ENCODE measurements at regions not wholly inside any gene's neighbourhood (a gene's known extent, or its start where the extent isn't known, plus 50 kb on each side); places are given as distances from the start of the nearest gene placed in this dataset.

GRCh38 chr6:98212468-98212867 is 621.9 kb upstream of the POU3F2 start (continued):
- TF ChIP-seq NRF1 (IDR thresholded peaks at IDR 0.05; ENCODE audit: low read depth, low read length) (no peak), TCF12 (IDR thresholded peaks at IDR 0.05; ENCODE audit: low read depth, low read length) (no peak), CREB1 (IDR thresholded peaks at IDR 0.05) (no peak)

GRCh38 chr6:98215531-98215930 is 618.8 kb upstream of the POU3F2 start:
- Histone ChIP-seq H3K27me3 (replicated peaks in 1 of 4; ENCODE audit: control insufficient read depth in 3 of 4, extremely low read depth in 1 of 4, insufficient read depth in 3 of 4, low read length in 3 of 4) (no peaks in the 10 kb centered on the region), H3K4me3 (ENCODE audit: extremely low read depth in 1 of 4, insufficient read depth in 2 of 4, low read depth in 3 of 4, low read length in 4 of 4) (no peak overlapping the region), H3K23me2 (ENCODE audit: low read depth, low read length) (no peaks in the 10 kb centered on the region), H3K4ac (replicated peaks; ENCODE audit: insufficient read length, low read depth, low read length) (no peak overlapping the region), H3K23ac (ENCODE audit: insufficient read length) (no peak overlapping the region), H3K79me1 (ENCODE audit: low read depth, low read length) (no peaks in the 10 kb centered on the region), H3K27ac (ENCODE audit: low read depth, low read length) (no peak overlapping the region), H3K9ac (replicated peaks in 1 of 4; ENCODE audit: extremely low read depth in 1 of 4, low read depth in 3 of 4, low read length in 3 of 4) (no peak overlapping the region), H4K91ac (replicated peaks; ENCODE audit: insufficient read length, low read length) (no peak overlapping the region), H3K4me1 (replicated peaks in 1 of 4; ENCODE audit: control insufficient read depth in 3 of 4, insufficient read depth in 4 of 4, low read length in 3 of 4) (no peaks in the 10 kb centered on the region), H3K14ac (ENCODE audit: insufficient read length) (no peak overlapping the region), H2BK12ac (ENCODE audit: low read depth, low read length) (no peak overlapping the region), H2BK20ac (ENCODE audit: low read length) (no peak overlapping the region), H2BK120ac (replicated peaks; ENCODE audit: low read depth, low read length) (no peak overlapping the region), H3K4me2 (ENCODE audit: insufficient read depth in 1 of 2, low read depth in 2 of 2, low read length in 2 of 2) (no peak overlapping the region), H3K9me3 (ENCODE audit: insufficient read depth in 2 of 2, low read depth in 1 of 2, low read length in 1 of 2) (no peaks in the 10 kb centered on the region), H3K79me2 (ENCODE audit: control insufficient read depth in 1 of 2, insufficient read depth in 2 of 2, low read length in 2 of 2) (no peaks in the 10 kb centered on the region), H3K36me3 (ENCODE audit: control insufficient read depth in 2 of 4, insufficient read depth in 4 of 4, low read length in 3 of 4) (no peaks in the 10 kb centered on the region), H4K8ac (ENCODE audit: extremely low read depth, insufficient read depth, low read length) (no peak overlapping the region), H3K56ac (replicated peaks; ENCODE audit: insufficient read length, low read depth, low read length) (no peak overlapping the region), H3K18ac (ENCODE audit: extremely low read depth, low read length) (no peak overlapping the region), H4K5ac (ENCODE audit: insufficient read length, low read depth, low read length) (no peak overlapping the region), H2AFZ (ENCODE audit: low read length) (no peak overlapping the region), H2BK5ac (ENCODE audit: low read depth, low read length) (no peak overlapping the region), H2BK15ac (ENCODE audit: low read length) (no peak overlapping the region), H4K20me1 (replicated peaks in 1 of 2; ENCODE audit: control insufficient read depth in 1 of 2, insufficient read depth in 2 of 2, low read length in 2 of 2) (no peaks in the 10 kb centered on the region), H2AK5ac (ENCODE audit: low read depth, low read length) (no peak overlapping the region)
- FAIRE-seq (no peak), DNase-seq (ENCODE audit: low read depth in 1 of 2, low spot score in 2 of 2) (no peak)
- ChIA-PET POLR2A (ENCODE audit: partially characterized antibody) (no interaction called here), CTCF (ENCODE audit: partially characterized antibody) (no interaction called here)
- TF ChIP-seq POLR2A (IDR thresholded peaks at IDR 0.05; ENCODE audit: control extremely low read depth in 1 of 2, low read depth in 2 of 2, low read length in 2 of 2) = no peak
- no peak for TF ChIP-seq KDM1A (IDR thresholded peaks at IDR 0.05; ENCODE audit: borderline replicate concordance, low read length)
